Fibroblast of mammary gland (primary cell): ENCODE measurements at regions not wholly inside any gene's neighbourhood (a gene's known extent, or its start where the extent isn't known, plus 50 kb on each side); places are given as distances from the start of the nearest gene placed in this dataset.

Experiments
- DNase-seq: peaks from one replicate; pipeline ENCODE4 v3.0.0-alpha.2; 2010; ENCODE audit warnings: low read depth
- H3K4me3 ChIP-seq: 2 replicates; pipeline ENCODE4 v1.5.1; 2011; ENCODE audit warnings: low read depth, mild to moderate bottlenecking, low read length, moderate library complexity; ENCODE audit not compliant: control insufficient read depth
- CTCF ChIP-seq: conservative IDR thresholded peaks from 2 replicates; pipeline ENCODE4 v1.5.1; 2011; ENCODE audit warnings: low read depth, low read length, inconsistent platforms; ENCODE audit not compliant: control insufficient read depth, insufficient read depth

- H3K4me3 ChIP-seq = no peak overlapping the region
- TF ChIP-seq CTCF = no peak
- no peak for DNase-seq
Measured at GRCh38 chr17:77606146-77606864, 352.2 kb upstream of the TNRC6C start.

DNA sequence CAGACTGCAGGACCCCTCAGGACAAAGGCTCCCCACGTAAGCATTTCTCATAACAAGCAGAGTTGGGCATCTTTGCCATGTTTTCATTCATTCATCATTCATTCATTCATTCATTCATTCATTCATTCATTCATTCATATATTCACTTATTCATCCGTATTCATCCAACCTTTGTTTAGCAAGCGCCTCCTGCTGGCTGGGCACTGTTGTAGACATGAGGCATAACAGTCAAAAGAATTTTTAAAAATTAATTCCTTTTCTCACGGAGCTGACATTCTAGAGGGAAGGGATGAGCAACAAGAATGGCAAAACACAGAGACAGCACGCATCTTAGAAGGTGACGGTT is 351.7 kb upstream of the TNRC6C start:
- no peak overlapping the region for H3K4me3 ChIP-seq
- no peak for DNase-seq
- no peak for TF ChIP-seq CTCF

DNA sequence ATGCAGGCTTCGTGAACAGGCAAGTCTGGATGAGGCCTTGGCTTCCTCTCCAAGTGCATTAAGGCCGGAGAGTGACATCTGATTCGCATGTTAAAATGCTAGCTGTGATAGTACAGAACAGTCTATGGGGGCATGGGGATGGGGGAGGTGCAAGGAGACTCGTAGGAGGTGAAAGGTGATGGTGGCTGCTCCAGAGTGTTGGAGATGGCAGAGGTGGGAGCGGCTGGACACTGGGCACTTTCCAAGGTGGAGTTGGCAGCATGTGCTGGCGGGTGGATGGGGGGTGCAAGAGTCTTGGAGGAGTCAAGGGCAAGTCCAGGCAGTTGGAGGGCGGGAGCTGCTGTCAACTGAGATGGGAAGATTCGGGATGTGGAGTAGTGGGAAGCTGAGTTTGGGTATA is 350.9 kb upstream of the TNRC6C start:
- no peak for DNase-seq
- H3K4me3 ChIP-seq = no peak overlapping the region
- TF ChIP-seq CTCF = no peak

DNA sequence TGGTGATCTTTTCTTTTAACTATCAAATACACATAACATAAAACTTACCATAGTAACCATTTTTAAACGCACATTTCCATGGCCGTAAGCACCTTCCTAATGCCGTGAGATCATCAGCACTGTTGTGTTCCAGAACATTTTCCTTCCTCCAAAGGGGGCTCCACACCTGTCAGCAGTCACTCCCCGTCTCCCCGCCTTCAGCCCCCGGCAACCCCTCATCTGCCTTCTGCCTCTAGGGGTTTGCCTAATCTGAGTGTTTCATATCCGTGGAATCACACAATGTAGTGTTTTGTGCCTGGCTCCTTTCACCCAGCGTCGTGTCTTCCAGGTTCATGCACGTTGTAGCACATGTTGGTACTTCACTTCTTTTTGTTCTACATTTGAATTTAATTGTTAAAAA is 350.1 kb upstream of the TNRC6C start:
- H3K4me3 ChIP-seq = no peak overlapping the region
- DNase-seq = no peak
- TF ChIP-seq CTCF = no peak

- H3K4me3 ChIP-seq = no peak overlapping the region
- TF ChIP-seq CTCF = no peak
- DNase-seq = peak; percentile 46
Measured at GRCh38 chr17:77609553-77610517, 348.7 kb upstream of the TNRC6C start.

DNA sequence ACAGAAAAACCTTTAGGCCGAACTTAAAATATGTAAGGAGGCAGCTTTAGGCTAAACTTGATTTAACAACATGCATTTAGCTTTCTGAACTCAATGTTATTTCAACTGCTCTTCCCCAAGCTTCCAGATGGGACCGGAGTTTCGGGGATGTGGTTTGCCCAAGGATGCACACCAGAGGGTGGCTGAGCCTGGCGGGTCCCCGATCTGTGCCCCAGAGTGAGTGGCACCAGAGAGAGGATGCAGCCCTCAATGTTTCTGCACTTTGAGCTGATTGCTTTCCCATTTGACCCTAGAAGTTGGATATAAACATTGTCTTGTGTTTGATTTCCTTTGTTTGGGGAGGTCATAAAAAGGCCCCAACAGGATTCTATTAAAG is 348.0 kb upstream of the TNRC6C start:
- TF ChIP-seq CTCF = no peak
- H3K4me3 ChIP-seq = no peak overlapping the region
- DNase-seq = no peak
